ENCODE measurements at regions not wholly inside any gene's neighbourhood (a gene's known extent, or its start where the extent isn't known, plus 50 kb on each side); places are given as distances from the start of the nearest gene placed in this dataset.

- TF ChIP-seq CTCF (IDR thresholded peaks at IDR 0.05; ENCODE audit: low read depth, low read length) (no peak), EZH2phosphoT487 (IDR thresholded peaks at IDR 0.05; ENCODE audit: low read depth) (no peak)
Observed at GRCh38 chr2:42944779-42945415, 152.5 kb upstream of the HAAO start.
